Parathyroid adenoma (tissue), 2 donors: ENCODE measurements at regions not wholly inside any gene's neighbourhood (a gene's known extent, or its start where the extent isn't known, plus 50 kb on each side); places are given as distances from the start of the nearest gene placed in this dataset.

Source experiments
- H2AFZ ChIP-seq: fragments of 300-600 bp; sonication (generic); one replicate; pipeline ENCODE4 v1.7.0; 2017; ENCODE audit warnings: antibody characterized with exemption, mild to moderate bottlenecking
- H3K27ac ChIP-seq: fragments of 300-600 bp; sonication (generic); one replicate; pipeline ENCODE4 v1.7.0; 2017
- H3K27me3 ChIP-seq: fragments of 300-600 bp; sonication (generic); one replicate; pipeline ENCODE4 v1.7.0; 2017; ENCODE audit warnings: low read length; ENCODE audit not compliant: control insufficient read depth, insufficient read depth
- H3K36me3 ChIP-seq: fragments of 300-600 bp; sonication (generic); one replicate; pipeline ENCODE4 v1.7.0; 2017; ENCODE audit warnings: low read length; ENCODE audit not compliant: control insufficient read depth, insufficient read depth
- H3K4me1 ChIP-seq: fragments of 300-600 bp; sonication (generic); one replicate; pipeline ENCODE4 v1.7.0; 2017; ENCODE audit warnings: control low read depth
- H3K4me2 ChIP-seq: fragments of 300-600 bp; sonication (generic); one replicate; pipeline ENCODE4 v1.7.0; 2017; ENCODE audit warnings: low read length
- H3K4me3 ChIP-seq: fragments of 300-600 bp; sonication (generic); one replicate; pipeline ENCODE4 v1.7.0; 2017; ENCODE audit warnings: low read depth, low read length
- H3K79me2 ChIP-seq: fragments of 300-600 bp; sonication (generic); one replicate; pipeline ENCODE4 v1.7.0; 2017; ENCODE audit warnings: control low read depth
- H3K9ac ChIP-seq: fragments of 300-600 bp; sonication (generic); one replicate; pipeline ENCODE4 v1.7.0; 2017; ENCODE audit warnings: mild to moderate bottlenecking
- H3K9me3 ChIP-seq: fragments of 300-600 bp; sonication (generic); one replicate; pipeline ENCODE4 v1.7.0; 2017; ENCODE audit warnings: low read length; ENCODE audit not compliant: control insufficient read depth
- TF ChIP-seq, protein P1 (sequence below): fragments of 300-600 bp; sonication (generic); IDR thresholded peaks from one replicate; pipeline ENCODE4 v1.7.0; 2017; ENCODE audit warnings: antibody characterized with exemption, mild to moderate bottlenecking
- donor health status: primary hyperparathyroidism.

GRCh38 chr12:98224584-98225221, 290.7 kb upstream of the TMPO start:
- TF ChIP-seq, protein P1, sequence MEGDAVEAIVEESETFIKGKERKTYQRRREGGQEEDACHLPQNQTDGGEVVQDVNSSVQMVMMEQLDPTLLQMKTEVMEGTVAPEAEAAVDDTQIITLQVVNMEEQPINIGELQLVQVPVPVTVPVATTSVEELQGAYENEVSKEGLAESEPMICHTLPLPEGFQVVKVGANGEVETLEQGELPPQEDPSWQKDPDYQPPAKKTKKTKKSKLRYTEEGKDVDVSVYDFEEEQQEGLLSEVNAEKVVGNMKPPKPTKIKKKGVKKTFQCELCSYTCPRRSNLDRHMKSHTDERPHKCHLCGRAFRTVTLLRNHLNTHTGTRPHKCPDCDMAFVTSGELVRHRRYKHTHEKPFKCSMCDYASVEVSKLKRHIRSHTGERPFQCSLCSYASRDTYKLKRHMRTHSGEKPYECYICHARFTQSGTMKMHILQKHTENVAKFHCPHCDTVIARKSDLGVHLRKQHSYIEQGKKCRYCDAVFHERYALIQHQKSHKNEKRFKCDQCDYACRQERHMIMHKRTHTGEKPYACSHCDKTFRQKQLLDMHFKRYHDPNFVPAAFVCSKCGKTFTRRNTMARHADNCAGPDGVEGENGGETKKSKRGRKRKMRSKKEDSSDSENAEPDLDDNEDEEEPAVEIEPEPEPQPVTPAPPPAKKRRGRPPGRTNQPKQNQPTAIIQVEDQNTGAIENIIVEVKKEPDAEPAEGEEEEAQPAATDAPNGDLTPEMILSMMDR, result no peak
- Histone ChIP-seq H3K9me3 (no peaks in the 10 kb centered on the region), H3K79me2 (no peaks in the 10 kb centered on the region), H2AFZ (no peak overlapping the region), H3K4me1 (no peaks in the 10 kb centered on the region), H3K4me2 (no peak overlapping the region), H3K27me3 (no peaks in the 10 kb centered on the region), H3K36me3 (no peaks in the 10 kb centered on the region), H3K9ac (no peak overlapping the region), H3K4me3 (no peak overlapping the region), H3K27ac (no peak overlapping the region)

- Histone ChIP-seq H3K4me1 (no peaks in the 10 kb centered on the region), H3K4me3 (no peak overlapping the region), H3K27ac (no peak overlapping the region), H2AFZ (no peak overlapping the region), H3K79me2 (no peaks in the 10 kb centered on the region), H3K27me3 (no peaks in the 10 kb centered on the region), H3K9ac (no peak overlapping the region), H3K36me3 (no peaks in the 10 kb centered on the region), H3K4me2 (no peak overlapping the region), H3K9me3 (no peaks in the 10 kb centered on the region)
- TF ChIP-seq, protein P1, result no peak
Measured at GRCh38 chr12:98227162-98227561, 288.2 kb upstream of the TMPO start.

GRCh38 chr12:98228683-98229539, 286.5 kb upstream of the TMPO start:
- no peak overlapping the region for H3K27ac ChIP-seq
- H3K4me1 ChIP-seq, result no peaks in the 10 kb centered on the region
- H2AFZ ChIP-seq, result no peak overlapping the region
- no peaks in the 10 kb centered on the region for H3K27me3 ChIP-seq
- no peaks in the 10 kb centered on the region for H3K9me3 ChIP-seq
- H3K79me2 ChIP-seq, result no peaks in the 10 kb centered on the region
- H3K36me3 ChIP-seq, result no peaks in the 10 kb centered on the region
- no peak overlapping the region for H3K9ac ChIP-seq
- H3K4me3 ChIP-seq, result no peak overlapping the region
- TF ChIP-seq, protein P1, result no peak
- H3K4me2 ChIP-seq, result no peak overlapping the region

GRCh38 chr12:98229540-98229924, 285.9 kb upstream of the TMPO start:
- Histone ChIP-seq H3K27me3 (no peaks in the 10 kb centered on the region), H2AFZ (no peak overlapping the region), H3K9ac (no peak overlapping the region), H3K4me2 (no peak overlapping the region), H3K36me3 (no peaks in the 10 kb centered on the region), H3K4me3 (no peak overlapping the region), H3K4me1 (no peaks in the 10 kb centered on the region), H3K27ac (no peak overlapping the region), H3K79me2 (no peaks in the 10 kb centered on the region), H3K9me3 (no peaks in the 10 kb centered on the region)
- TF ChIP-seq, protein P1, result no peak
